NOMO-1 (cell line): ENCODE measurements at regions not wholly inside any gene's neighbourhood (a gene's known extent, or its start where the extent isn't known, plus 50 kb on each side); places are given as distances from the start of the nearest gene placed in this dataset.
"Not testable (repeated sequence)": the region's sequence is repeated elsewhere in the genome, so short reads cannot be mapped to it uniquely, and the experiment has no call there.

Source experiments
- DNase-seq, 2 experiments: peaks; one replicate each; lab custom pipeline; 2025; ENCODE audit not compliant: unreplicated experiment in 2 of 2; lab: John Stamatoyannopoulos, UW

DNA sequence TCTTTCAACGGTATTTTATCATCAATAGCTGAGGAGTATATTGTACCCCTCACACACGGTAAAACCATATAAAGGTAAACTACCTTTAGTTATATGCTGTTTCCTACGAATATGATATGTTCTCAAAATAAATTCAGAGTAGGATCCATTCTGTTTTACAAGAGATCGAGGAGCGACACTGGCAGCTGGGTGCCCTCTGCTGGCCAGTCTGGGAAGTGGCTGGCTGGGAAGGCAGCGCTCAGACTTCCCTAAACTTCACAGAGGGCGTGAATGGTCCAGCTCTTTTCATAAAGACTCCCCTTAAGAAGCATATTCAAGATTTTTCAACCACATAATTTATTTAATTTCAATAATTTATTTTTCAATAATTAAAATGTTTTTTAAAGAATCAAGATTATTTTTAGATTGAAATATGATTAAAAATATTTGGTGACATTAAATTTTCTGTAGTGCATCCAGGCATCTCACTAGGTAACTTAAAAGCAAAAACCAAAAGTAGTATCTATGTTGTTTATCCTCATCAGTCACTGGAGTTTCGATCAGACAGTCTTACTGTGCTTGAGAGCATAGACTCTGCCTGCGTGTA lies 187.5 kb upstream of the PDE10A start:
- DNase-seq = peak; percentile 10 to 34

DNA sequence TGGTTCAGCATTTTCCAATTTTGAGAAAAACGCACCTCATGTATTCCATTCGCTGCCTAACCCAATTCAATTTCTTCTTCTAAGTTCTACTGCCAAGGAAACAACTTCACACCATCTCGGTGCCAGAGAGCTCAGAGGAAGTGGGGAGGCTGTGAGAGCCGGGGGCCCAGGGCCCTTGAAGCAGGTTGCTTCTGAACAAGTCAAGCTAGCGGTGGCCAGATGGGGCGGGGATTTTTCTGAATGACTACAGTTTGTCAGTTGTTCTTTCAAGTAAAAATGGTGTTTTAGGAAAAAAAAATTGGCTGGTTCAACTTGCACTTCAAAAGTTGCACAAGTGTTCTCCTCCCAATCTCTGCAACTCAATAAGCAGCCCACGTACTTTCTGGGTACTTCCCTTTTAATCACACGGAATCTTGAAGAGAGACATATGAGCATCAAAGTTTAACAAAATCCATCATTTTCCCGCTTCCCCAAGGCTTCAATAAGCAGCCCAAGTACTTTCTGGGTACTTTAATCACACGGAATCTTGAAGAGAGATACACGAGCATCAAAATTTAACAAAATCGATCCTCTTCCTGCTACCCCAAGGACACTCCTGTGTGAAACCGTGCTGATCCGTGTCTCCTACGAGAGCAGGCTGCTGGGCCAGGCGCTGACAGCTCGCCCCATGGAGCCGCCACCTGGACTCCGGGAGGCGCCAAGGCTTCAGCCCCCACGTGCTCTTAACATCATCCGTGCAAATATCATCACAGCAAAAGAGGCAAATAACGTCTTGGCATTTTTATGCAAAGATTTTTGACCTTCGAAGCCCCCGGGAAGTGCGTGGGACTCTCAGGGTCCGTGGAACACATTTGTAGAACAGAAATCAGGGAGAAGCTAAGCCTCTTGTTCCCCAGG lies 186.7 kb upstream of the PDE10A start:
- DNase-seq = no peak

DNA sequence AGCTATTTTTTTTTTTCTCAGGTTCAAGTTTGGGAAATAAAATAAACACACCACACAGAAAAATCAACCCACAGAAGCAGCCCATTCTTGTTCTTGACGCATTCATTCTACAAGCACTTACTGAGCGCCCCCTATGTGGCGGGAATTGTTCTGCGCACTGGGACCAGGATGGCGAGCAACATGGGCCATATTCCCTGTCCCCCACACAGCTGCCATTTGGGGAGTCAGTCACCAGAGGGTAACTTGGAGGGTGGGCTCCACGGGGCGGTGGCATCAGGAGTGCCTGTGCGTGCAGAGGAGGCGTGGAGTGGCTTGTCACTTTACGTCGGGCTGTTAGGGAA lies 185.0 kb upstream of the PDE10A start:
- DNase-seq = no peak

DNA sequence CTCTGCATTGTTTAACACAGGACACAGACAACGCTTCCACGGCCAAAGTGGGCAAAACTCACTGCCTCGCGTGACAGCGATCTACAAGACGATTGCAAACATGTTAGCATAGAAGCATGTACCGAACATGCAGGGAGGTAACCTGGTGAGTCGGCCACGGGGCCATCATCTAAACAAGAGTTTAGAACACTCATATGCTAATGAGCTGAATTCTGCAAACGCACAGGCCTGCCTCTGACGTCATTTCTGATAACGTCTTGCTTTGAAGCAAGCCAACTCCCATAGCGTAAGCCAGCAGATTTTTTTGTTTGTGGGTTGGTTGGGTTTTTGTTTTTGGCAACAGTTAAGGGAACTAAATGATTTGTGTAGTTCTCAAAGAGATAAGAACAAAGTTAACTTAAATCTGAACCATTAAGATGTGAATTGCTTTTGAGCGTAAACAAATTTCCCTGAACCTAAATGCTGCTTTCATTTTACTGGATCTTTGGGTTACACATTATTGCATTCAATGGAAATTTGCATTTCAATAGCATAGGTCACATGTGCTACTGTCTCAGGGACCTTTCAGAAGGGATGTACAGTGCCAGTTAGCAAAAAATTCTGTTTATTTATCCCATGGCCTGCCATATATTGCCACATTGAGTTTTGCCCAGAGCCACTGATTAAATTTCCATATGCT lies 184.5 kb upstream of the PDE10A start:
- DNase-seq = no peak

DNA sequence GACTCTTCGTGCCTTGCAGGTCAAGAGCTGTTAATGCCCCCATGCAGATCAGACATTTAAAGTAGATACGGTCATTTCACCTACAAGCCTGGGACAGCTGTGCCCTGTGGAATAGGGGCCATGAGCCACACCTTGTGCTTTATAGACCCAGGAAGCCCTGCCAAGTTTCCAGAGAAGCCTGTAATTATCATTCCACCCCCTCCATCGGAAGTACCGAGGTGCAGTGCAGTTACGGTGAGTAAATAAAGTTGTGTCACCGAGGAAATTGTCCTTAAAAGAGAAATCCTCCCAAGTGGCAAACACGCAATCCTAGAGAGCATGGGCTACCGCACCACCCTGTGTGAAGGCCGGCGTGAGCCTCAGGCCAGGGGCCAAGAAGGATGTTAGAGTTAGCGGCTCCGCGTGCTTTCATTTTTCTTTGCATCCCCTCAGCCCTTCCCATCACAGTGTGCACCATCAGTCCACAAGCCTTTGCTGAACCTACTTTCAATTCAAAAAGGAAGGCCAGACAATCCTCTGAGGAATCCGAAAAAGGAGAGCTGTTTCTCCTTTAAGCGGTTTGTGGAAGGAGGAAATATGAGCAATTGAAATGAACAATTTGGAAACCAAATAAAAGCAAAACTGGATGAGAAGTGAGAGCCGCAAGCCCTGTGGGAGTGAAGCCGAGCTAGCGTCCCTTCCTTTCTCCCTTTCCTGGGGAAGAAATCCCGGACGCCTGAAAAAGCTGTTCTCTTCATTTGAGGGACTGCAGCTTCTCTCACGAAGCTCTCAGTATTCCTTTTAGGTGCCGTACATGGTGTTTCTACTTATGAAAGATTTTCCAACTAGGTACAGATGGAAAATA lies 183.3 kb upstream of the PDE10A start:
- no peak for DNase-seq

DNA sequence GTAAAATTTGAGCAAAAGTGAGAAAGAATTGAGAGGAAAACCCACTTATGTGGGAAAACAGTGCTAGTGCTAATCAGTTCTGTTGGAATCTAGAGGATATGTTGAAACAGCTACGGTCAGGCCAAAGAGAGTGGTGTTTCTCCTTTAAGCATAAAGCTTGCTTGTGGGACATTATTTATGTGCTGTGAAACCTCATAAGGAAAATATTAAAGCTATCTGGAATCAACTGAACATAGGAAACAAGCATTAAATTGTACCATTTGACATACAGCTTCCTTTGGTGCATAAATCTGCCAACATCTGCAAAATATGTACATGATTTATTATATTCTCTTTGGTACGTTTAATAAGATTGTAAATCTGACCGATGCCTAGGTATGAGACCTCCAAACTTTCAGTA lies 182.5 kb upstream of the PDE10A start:
- no peak for DNase-seq

DNA sequence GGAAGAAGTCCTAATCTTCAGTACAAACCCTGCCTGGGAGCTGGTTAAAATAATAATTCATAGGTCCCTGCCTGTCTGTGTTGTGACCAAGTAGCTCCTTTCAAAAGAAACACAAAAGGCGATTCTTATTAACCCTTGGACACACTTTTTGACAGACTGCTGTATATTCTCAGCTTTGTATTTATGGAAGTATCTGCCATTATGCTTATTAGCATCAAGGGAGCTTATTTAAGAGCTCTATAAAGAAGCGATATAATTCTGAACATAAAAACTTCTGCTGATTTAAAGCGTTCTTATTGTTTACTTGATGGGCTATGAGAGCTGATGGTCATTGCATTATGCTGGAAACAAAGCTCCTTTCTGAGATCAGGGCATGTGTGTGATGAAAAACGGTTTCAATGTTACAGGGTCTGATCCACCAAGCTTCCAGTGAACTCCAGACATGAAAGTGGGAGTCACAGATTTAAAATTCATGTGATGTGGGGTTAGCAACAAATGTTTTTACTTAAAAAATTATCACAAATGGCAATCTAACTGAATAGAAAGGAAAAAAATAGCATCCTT lies 181.8 kb upstream of the PDE10A start:
- no peak for DNase-seq

DNA sequence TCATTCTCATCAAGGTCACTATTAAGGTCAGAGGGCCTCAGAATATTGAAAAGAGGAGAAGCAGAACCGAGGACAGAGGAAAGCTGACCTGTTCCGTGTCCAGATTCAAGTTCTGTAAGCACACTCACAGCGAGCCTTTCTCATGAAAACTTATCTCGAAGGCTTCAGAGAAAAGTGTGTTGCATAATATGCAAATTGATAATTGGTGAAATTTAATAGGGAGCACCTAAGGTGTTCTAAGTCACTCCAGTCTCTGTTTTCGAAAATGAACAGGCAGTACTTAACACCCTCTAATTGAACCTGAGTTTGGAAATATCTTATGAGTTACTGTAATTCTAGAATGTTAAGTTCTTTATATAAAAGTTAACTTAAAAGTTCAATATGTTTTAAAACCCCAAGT lies 181.2 kb upstream of the PDE10A start:
- no peak for DNase-seq

DNA sequence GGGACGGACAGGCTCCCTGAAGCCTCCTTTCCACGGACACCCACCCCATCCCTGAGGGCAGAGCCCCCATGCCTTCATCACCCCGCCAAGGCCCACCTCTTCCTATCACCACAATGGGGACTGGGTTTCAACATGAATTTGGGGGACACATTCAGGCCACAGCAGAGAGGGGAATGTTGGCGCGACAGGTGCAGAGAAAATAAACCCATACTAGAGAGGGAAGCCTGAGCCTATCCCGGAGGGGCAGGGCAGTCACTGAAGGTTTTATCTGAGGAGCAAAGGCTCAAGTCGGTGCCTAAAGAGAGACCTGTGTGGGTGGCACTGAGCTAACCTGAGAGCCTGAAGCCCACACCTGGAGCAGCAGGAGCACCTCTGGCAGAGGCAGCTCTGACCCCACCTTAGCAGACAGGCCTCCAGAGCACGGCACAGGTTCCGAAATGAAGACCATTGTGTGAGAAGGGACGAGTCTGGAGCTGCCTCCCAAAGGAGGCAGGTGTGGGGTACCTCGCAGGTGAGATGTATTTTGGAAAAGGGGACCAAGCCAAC lies 180.6 kb upstream of the PDE10A start:
- no peak for DNase-seq

DNA sequence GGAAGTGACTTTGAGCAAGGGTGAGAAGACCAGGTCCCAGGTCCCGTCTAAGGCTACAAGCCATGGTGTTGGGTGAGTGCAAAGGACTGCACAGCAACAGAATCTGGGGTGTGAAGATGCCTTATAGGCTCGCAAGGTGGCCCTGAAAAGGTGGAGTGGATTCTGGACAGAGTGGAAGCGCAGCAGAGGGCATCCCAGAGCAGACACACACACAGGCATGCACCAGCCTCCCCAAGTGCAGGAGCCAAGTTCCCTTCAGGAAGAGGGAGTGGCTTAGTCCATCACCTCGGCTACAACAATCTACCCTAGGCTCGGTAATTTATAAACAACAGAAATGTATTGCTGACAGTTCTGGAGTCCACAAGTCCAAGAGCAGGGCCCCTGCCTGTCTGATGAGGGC lies 180.1 kb upstream of the PDE10A start:
- no peak for DNase-seq

DNA sequence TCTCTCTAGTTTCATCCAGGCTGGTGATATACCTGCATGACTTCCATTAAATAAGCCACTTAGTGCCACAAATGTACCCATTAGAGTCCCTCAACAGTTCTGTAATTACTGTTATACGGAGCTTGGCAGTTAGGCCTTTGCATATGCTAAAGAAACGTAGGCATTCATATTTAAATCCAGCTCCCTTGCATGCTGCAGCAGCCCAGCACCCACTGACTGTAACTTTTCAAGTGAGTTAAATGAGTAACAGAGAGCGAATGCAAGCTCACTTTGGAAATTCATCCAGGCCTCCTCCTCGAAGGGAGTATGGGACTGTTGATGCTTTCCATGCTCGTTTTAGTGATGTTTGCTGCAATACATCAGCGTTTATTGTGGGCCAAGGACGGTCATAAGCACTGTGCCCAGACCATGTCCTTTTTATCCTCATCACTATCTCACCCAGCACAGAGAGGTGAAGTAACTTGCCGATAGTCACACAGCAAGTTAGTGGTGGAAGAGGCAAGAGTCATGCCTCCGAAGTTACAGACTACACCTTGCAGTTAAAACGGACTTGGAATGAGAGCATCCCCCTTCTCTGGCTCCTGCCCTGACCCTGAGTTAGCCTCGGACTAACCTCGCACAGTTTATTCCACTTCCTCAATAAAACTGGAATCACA lies 179.4 kb upstream of the PDE10A start:
- DNase-seq = no peak

DNA sequence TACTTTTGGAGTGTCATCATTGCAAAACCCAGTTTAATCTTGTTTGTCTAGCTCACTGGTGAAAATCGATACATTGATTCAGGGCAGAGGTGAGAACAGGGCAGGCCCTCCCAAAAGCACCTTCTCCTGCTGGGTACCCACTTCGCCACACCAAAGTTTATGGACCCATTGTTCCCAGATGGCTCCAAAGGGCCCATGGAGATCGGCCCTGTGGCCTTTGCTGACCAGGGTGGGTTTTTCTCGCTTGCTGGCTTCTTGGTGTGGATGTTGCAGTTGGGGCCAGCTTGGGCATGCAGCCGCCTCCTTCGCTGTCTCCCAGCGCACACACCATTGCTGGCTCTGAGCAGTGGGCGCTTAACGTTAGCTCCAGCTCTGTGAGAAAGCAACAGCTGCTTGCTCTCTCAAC lies 178.1 kb upstream of the PDE10A start:
- no peak for DNase-seq

DNA sequence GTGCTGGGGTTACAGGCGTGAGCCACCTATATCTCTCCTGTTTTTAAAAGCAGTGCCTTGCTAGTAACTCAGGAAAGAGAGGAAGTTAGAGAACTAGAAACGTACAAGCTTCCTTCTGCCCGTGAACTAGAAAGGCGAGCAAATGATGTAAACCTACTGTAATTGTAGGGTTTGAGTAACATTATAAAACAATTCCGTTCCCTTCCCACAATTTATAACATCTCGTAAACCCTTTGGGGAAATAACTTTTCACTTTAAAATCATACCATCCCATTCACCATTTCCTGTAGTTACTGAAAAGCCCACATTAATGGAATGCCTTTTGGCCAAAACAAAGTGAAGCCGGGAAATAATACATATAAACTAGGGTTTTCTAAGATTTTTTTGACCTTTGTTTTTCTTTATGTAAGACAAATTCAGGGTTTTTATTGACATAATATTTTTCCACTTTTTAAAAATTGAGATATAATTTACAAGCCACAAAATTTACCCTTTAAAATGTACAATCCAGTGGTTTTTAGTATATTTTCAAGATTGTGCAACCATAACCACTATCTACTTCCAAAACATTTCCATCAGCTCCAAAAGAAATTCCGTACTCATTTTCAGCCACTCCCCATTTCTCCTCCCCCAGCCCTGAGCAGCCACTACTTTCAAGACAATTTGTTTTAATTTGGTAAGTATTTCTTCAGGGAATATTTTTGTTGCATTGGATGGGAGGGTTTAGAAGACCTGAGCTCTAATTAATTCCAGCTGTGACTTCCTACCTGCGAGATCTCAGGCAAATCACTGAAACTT lies 175.1 kb upstream of the PDE10A start:
- DNase-seq = no peak

DNA sequence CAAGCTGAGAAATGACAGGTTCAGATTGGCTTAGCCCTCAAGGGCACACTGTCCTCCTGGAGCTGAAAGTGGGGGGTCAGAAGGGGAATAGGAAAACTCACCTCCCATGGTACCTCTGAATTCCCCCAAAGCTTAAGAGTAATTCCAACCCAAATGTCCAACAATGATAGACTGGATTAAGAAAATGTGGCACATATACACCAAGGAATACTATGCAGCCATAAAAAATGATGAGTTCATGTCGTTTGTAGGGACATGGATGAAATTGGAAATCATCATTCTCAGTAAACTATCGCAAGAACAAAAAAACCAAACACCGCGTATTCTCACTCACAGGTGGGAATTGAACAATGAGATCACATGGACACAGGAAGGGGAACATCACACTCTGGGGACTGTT lies 173.6 kb upstream of the PDE10A start:
- not testable (repeated sequence) for DNase-seq

DNA sequence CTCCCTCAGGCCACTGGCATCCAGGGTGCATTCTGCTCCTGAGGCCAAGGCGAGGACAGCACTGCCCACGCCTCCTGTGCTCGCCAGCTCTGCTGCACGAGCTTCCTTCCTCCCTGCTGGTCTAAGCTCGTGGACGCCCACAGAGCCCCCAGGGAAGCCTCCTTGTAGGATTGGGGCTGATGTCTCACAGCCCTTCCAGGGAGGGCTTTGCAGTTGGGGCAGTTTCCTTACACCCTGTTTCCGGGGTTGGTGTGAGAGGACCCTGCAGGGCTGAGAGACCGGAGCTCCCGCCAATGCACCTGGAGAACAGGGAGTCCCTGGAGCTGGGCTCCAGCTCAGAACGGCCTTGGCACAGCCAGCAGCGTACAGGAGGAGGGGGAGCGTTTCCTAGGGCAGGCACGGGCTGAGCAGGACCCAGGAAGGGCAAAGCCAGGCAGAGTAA lies 172.4 kb upstream of the PDE10A start:
- DNase-seq = no peak

DNA sequence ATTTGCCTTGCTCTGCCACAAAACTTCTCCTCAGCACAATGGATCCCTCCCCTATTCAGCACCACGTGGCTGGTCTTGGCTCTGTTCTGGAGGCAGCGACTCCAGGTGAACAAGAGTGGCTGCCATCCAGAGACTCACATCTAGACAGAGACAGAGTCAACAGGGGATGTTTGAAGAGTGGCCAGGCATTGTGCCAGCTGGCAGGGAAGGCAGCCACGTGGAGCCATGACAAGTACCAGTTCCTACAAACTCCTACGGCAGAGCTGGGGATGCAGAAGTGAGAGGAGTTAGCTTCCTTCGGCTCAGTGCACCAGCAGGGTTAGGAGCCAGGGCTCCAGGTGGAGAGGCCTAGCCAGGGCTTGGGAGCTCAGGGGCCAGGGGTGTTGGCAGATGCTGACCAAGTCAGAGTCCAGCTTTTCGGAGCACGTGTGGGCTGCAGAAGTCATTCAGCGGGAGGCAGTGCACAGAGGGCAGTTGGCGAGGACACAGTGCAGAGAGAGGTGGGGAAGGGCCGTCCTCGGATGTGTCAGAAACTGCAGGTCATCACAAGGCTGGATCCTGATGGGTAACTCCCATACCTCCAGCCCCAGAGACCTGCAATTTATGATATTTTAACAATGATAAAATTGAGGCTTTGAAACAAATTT lies 171.7 kb upstream of the PDE10A start:
- no peak for DNase-seq

DNA sequence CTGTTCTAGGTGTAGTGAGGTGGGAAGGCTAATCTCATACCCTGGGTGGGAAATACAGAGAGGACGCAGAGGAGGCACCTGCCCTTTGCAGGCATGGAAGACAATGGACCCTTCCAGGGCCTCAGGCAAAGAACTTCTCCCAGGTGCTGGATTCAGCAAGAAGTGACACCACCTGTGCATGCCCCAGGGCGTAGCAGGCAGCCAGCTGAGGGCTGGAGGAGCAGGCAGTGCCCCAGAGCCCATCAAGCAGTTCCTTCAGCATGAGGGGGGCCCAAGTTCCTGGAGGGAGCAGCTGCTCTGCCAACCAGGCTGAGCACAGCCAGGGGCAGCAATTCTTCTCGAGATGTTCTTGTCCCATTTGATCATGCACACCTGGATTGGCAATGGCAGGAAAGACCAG lies 170.3 kb upstream of the PDE10A start:
- DNase-seq = no peak

DNA sequence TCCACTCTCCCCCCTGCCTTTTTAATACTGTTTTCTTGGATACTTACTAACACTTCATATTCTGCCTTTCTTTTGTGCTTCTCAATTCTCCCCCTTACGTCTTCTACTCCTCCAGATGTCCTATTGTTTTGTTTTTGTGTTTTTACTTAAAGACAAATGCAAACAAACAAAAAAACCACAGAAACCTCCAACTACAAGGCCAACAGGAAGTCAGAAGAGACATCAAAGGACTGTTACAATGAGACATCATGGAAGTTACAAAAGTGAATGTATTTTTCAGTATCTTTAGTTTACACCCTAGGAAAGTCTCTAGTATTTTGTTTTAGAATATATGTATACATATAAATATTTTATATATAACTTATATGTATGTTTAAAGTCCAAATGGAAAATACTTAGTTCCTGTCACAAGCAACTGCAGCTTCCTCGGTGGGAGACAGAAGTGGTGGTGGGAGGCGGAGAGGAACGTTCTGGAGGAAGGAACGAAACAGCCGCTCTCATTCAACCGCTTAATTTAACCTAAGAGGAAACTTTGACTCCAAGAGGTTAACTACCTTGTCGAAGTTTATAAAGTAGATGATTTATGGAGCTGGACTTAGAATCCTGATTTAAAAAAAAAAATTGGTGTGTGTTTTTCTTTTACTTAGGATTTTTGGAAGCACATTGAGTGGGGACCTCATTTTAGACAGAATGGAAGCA lies 168.9 kb upstream of the PDE10A start:
- no peak for DNase-seq
